GM10266 (cell line): ENCODE measurements at regions not wholly inside any gene's neighbourhood (a gene's known extent, or its start where the extent isn't known, plus 50 kb on each side); places are given as distances from the start of the nearest gene placed in this dataset.

Experiments used
- DNase-seq: peaks from one replicate; pipeline ENCODE4 v3.0.0; 2012; ENCODE audit errors: extremely low spot score
- CTCF ChIP-seq: IDR thresholded peaks from 2 replicates; pipeline ENCODE4 v1.5.1; 2012; ENCODE audit warnings: mild to moderate bottlenecking, low read depth; ENCODE audit not compliant: control insufficient read depth, insufficient read depth; ENCODE audit errors: missing control alignments

- DNase-seq, result no peak
These were observed 242.5 kb downstream of the TTLL2 start for GRCh38 chr6:167567142-167568033.

DNA sequence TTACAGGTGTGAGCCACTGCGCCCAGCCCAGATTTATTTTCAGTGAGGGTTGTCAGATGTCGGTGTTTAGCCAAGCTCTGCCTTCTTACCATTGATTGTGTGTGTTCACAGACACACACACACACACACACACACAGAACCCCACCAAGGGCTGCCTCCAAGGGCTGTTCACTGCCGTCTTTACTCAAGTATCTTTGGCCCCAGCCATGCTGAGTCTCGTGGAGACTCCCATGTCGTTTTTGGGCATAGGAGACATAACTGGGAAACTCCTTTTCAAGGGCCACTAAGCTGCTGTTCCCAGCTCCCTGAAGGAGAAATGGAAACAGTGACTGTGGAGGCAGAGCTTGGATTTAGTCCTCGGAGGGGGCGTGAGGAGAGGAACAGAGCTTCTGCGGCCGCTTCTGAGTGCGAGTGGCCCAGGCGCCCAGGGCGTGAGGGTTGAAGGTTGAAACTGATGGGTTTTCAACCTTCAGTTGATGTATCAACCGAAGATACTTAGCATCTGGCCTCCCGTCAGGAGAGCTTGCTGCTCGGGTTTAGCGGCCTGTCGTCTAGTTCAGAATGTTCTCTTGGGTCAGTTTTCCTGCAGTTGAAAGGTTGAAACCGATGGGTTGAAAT lies 243.6 kb downstream of the TTLL2 start:
- DNase-seq, result no peak
- TF ChIP-seq CTCF, result no peak

More at GRCh38 chr6:167567142-167568033, 242.5 kb downstream of the TTLL2 start:
- no peak for TF ChIP-seq CTCF

- TF ChIP-seq CTCF, result no peak
- no peak for DNase-seq
These were observed 244.3 kb downstream of the TTLL2 start for GRCh38 chr6:167569041-167569805.

- TF ChIP-seq CTCF, result no peak
- DNase-seq, result no peak
These were observed 245.0 kb downstream of the TTLL2 start for GRCh38 chr6:167569879-167570278.

- TF ChIP-seq CTCF, result no peak
- DNase-seq, result no peak
These were observed 245.8 kb downstream of the TTLL2 start for GRCh38 chr6:167570460-167571400.

DNA sequence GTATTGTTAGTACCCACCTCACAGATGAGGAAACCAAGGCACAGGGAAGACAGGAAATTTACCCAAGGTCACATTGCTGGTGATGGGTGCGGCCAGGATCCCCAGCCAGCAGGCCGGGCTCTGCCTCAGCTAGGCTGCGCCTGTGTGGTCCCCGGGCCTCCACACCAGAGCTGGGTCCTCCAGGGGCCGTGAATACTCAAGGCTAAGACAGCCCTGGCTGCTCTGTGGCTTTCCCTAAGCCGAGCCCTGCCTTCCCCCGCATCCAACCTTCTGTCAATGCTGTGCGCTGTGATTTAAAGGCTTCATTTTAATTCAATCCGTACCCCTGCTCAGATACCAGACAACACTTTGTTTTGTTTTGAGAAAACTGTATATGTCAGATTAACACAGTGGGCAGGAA lies 246.7 kb downstream of the TTLL2 start:
- TF ChIP-seq CTCF, result no peak
- DNase-seq, result no peak
